ENCODE measurements at regions not wholly inside any gene's neighbourhood (a gene's known extent, or its start where the extent isn't known, plus 50 kb on each side); places are given as distances from the start of the nearest gene placed in this dataset.

- H3K9ac ChIP-seq (ENCODE audit: low read length): no peak overlapping the region
- no peaks in the 10 kb centered on the region for H3K9me3 ChIP-seq (ENCODE audit: low read length)
- no peaks in the 10 kb centered on the region for H3K79me2 ChIP-seq (ENCODE audit: low read length)
- no peak overlapping the region for H3K4me2 ChIP-seq (ENCODE audit: low read length)
- no peak overlapping the region for H2AFZ ChIP-seq (ENCODE audit: low read length)
- BruUV-seq (replicated peaks): no TSS peak
- no peaks in the 10 kb centered on the region for H4K20me1 ChIP-seq (ENCODE audit: low read length)
- H3K36me3 ChIP-seq (ENCODE audit: low read depth, low read length): no peaks in the 10 kb centered on the region
- H3K4me1 ChIP-seq (ENCODE audit: insufficient read depth, low read length): no peaks in the 10 kb centered on the region
- H3F3A ChIP-seq (ENCODE audit: low read length, unreplicated experiment): no peaks in the 10 kb centered on the region
- H3K4me3 ChIP-seq (ENCODE audit: low read length): no peak overlapping the region
- intact Hi-C loops (cut with micrococcal nuclease): no loop called here
- ChIA-PET CTCF (no interaction called here), POLR2A (ENCODE audit: unreplicated experiment) (no interaction called here)
- no peaks in the 10 kb centered on the region for H3K9me2 ChIP-seq (replicated peaks; ENCODE audit: low read length)
- ATAC-seq: no peak
- no peak overlapping the region for H3K27ac ChIP-seq (ENCODE audit: low read length)
- no peaks in the 10 kb centered on the region for H3K27me3 ChIP-seq (ENCODE audit: low read length)
- TF ChIP-seq EZH2phosphoT487 (IDR thresholded peaks at IDR 0.05; ENCODE audit: borderline replicate concordance, low read length): no peak
- no peak for TF ChIP-seq CTCF (conservative IDR thresholded peaks at IDR 0.05; ENCODE audit: low read depth, low read length)
- no peak for TF ChIP-seq EZH2 (IDR thresholded peaks at IDR 0.05; ENCODE audit: low read length, unreplicated experiment)
- no peak for DNase-seq
These were observed 793.4 kb downstream of the LIG4 start for GRCh38 chr13:107421951-107422350.

GRCh38 chr13:107421028-107421427, 794.3 kb downstream of the LIG4 start:
- no peak overlapping the region for H2AFZ ChIP-seq (ENCODE audit: low read length)
- H3K9ac ChIP-seq (ENCODE audit: low read length): no peak overlapping the region
- peak overlapping the region; percentile 26; the same call in 1 of the 2 replicates for H3K4me2 ChIP-seq (ENCODE audit: low read length)
- no peak overlapping the region for H3K4me3 ChIP-seq (ENCODE audit: low read length)
- intact Hi-C loops (cut with micrococcal nuclease): no loop called here
- DNase-seq (peak; percentile 4), ATAC-seq (peak; percentile 38; the same call in 1 of the 2 replicates)
- POLR2A ChIA-PET (ENCODE audit: unreplicated experiment): interaction anchor here (0.7 kb wide), 1 partner anchor 30 kb away, joined by 3 read pairs; no protein-coding TSS in a partner anchor
- H3K4me1 ChIP-seq (ENCODE audit: insufficient read depth, low read length): no peaks in the 10 kb centered on the region
- no peaks in the 10 kb centered on the region for H3K9me3 ChIP-seq (ENCODE audit: low read length)
- no peaks in the 10 kb centered on the region for H4K20me1 ChIP-seq (ENCODE audit: low read length)
- no peaks in the 10 kb centered on the region for H3K79me2 ChIP-seq (ENCODE audit: low read length)
- H3K9me2 ChIP-seq (replicated peaks; ENCODE audit: low read length): no peaks in the 10 kb centered on the region
- TF ChIP-seq EZH2phosphoT487 (IDR thresholded peaks at IDR 0.05; ENCODE audit: borderline replicate concordance, low read length) (no peak), CTCF (conservative IDR thresholded peaks at IDR 0.05; ENCODE audit: low read depth, low read length) (no peak), EZH2 (IDR thresholded peaks at IDR 0.05; ENCODE audit: low read length, unreplicated experiment) (no peak)
- H3K27ac ChIP-seq (ENCODE audit: low read length): no peak overlapping the region
- no peaks in the 10 kb centered on the region for H3K27me3 ChIP-seq (ENCODE audit: low read length)
- H3F3A ChIP-seq (ENCODE audit: low read length, unreplicated experiment): no peaks in the 10 kb centered on the region
- CTCF ChIA-PET: no interaction called here
- H3K36me3 ChIP-seq (ENCODE audit: low read depth, low read length): no peaks in the 10 kb centered on the region
- BruUV-seq (replicated peaks): no TSS peak

- Histone ChIP-seq H3K9ac (ENCODE audit: low read length) (no peak overlapping the region), H3K9me3 (ENCODE audit: low read length) (no peaks in the 10 kb centered on the region), H3K4me2 (ENCODE audit: low read length) (no peak overlapping the region), H3K4me3 (ENCODE audit: low read length) (no peak overlapping the region), H4K20me1 (ENCODE audit: low read length) (no peaks in the 10 kb centered on the region), H3K27me3 (ENCODE audit: low read length) (no peaks in the 10 kb centered on the region), H3K9me2 (replicated peaks; ENCODE audit: low read length) (no peaks in the 10 kb centered on the region), H3K79me2 (ENCODE audit: low read length) (no peaks in the 10 kb centered on the region), H2AFZ (ENCODE audit: low read length) (no peak overlapping the region), H3K36me3 (ENCODE audit: low read depth, low read length) (no peaks in the 10 kb centered on the region), H3K4me1 (ENCODE audit: insufficient read depth, low read length) (no peaks in the 10 kb centered on the region), H3F3A (ENCODE audit: low read length, unreplicated experiment) (no peaks in the 10 kb centered on the region), H3K27ac (ENCODE audit: low read length) (no peak overlapping the region)
- POLR2A ChIA-PET (ENCODE audit: unreplicated experiment): no interaction called here
- ATAC-seq: no peak
- no peak for DNase-seq
- no TSS peak for BruUV-seq (replicated peaks)
- intact Hi-C loops (cut with micrococcal nuclease): no loop called here
- CTCF ChIA-PET: no interaction called here
- no peak for TF ChIP-seq EZH2 (IDR thresholded peaks at IDR 0.05; ENCODE audit: low read length, unreplicated experiment)
- TF ChIP-seq CTCF (conservative IDR thresholded peaks at IDR 0.05; ENCODE audit: low read depth, low read length): no peak
- no peak for TF ChIP-seq EZH2phosphoT487 (IDR thresholded peaks at IDR 0.05; ENCODE audit: borderline replicate concordance, low read length)
These were observed 802.3 kb downstream of the LIG4 start for GRCh38 chr13:107413005-107413404.

All from PC-3 (cell line).